ENCODE measurements at regions not wholly inside any gene's neighbourhood (a gene's known extent, or its start where the extent isn't known, plus 50 kb on each side); places are given as distances from the start of the nearest gene placed in this dataset.

GRCh38 chr10:27413387-27413786, 90.7 kb upstream of the RAB18 start:
- no peaks in the 10 kb centered on the region for H3K36me3 ChIP-seq (ENCODE audit: control insufficient read depth in 4 of 4, insufficient read depth in 4 of 4, low read length in 4 of 4)

GRCh38 chr10:27410153-27410552, 94.0 kb upstream of the RAB18 start:
- no peak for TF ChIP-seq CTCF (IDR thresholded peaks at IDR 0.05; ENCODE audit: control extremely low read depth, extremely low read depth)
- H3K27me3 ChIP-seq (ENCODE audit: control insufficient read depth in 3 of 3, insufficient read depth in 3 of 3, low read length in 2 of 3) = peaks cover 7 to 18% (median 8%) of the 10 kb centered on the region in 3 donors
- no peak overlapping the region for H3K9ac ChIP-seq (ENCODE audit: insufficient read depth in 1 of 2, low read length in 2 of 2)
- no peaks in the 10 kb centered on the region for H3K36me3 ChIP-seq (ENCODE audit: control insufficient read depth in 4 of 4, insufficient read depth in 4 of 4, low read length in 4 of 4)
- DNase-seq = no peak
- peaks cover 0 to 3% (median 0%) of the 10 kb centered on the region in 4 donors for H3K9me3 ChIP-seq (ENCODE audit: control insufficient read depth in 4 of 4, insufficient read depth in 3 of 4, low read length in 3 of 4)
- 64 to 76% methylated on average over 3 of the region's 3 CpGs for WGBS, 2 donors
- H3K27ac ChIP-seq (ENCODE audit: low read depth in 1 of 2, low read length in 1 of 2) = no peak overlapping the region
- no peak overlapping the region for H3K4me3 ChIP-seq
- no peaks in the 10 kb centered on the region for H3K4me1 ChIP-seq (ENCODE audit: control insufficient read depth in 5 of 5, insufficient read depth in 5 of 5, low read length in 5 of 5)
- ATAC-seq (ENCODE audit: insufficient read depth, low FRiP score) = no peak

More at GRCh38 chr10:27413387-27413786, 90.7 kb upstream of the RAB18 start:
- H3K27ac ChIP-seq (ENCODE audit: low read depth in 1 of 2, low read length in 1 of 2) = no peak overlapping the region
- no peak for TF ChIP-seq CTCF (IDR thresholded peaks at IDR 0.05; ENCODE audit: control extremely low read depth, extremely low read depth)
- WGBS, 2 donors = 66 to 70% methylated on average over 28 of the region's 28 CpGs
- DNase-seq (no peak), ATAC-seq (ENCODE audit: insufficient read depth, low FRiP score) (no peak)
- peaks cover 0 to 8% (median 0%) of the 10 kb centered on the region in 4 donors for H3K9me3 ChIP-seq (ENCODE audit: control insufficient read depth in 4 of 4, insufficient read depth in 3 of 4, low read length in 3 of 4)
- H3K27me3 ChIP-seq (ENCODE audit: control insufficient read depth in 3 of 3, insufficient read depth in 3 of 3, low read length in 2 of 3) = peaks cover 7 to 18% (median 10%) of the 10 kb centered on the region in 3 donors
- H3K4me1 ChIP-seq (ENCODE audit: control insufficient read depth in 5 of 5, insufficient read depth in 5 of 5, low read length in 5 of 5) = no peaks in the 10 kb centered on the region
- H3K4me3 ChIP-seq = no peak overlapping the region
- no peak overlapping the region for H3K9ac ChIP-seq (ENCODE audit: insufficient read depth in 1 of 2, low read length in 2 of 2)

- H3K27me3 ChIP-seq (ENCODE audit: control insufficient read depth in 3 of 3, insufficient read depth in 3 of 3, low read length in 2 of 3) = no peaks in the 10 kb centered on the region
- 94 to 98% methylated on average over 6 of the region's 6 CpGs for WGBS, 2 donors
- TF ChIP-seq CTCF (IDR thresholded peaks at IDR 0.05; ENCODE audit: control extremely low read depth, extremely low read depth) = no peak
- no peaks in the 10 kb centered on the region for H3K36me3 ChIP-seq (ENCODE audit: control insufficient read depth in 4 of 4, insufficient read depth in 4 of 4, low read length in 4 of 4)
- H3K9me3 ChIP-seq (ENCODE audit: control insufficient read depth in 4 of 4, insufficient read depth in 3 of 4, low read length in 3 of 4) = no peaks in the 10 kb centered on the region
- H3K4me1 ChIP-seq (ENCODE audit: control insufficient read depth in 5 of 5, insufficient read depth in 5 of 5, low read length in 5 of 5) = no peaks in the 10 kb centered on the region
- H3K9ac ChIP-seq (ENCODE audit: insufficient read depth in 1 of 2, low read length in 2 of 2) = no peak overlapping the region
- DNase-seq = no peak
- no peak overlapping the region for H3K4me3 ChIP-seq
- no peak for ATAC-seq (ENCODE audit: insufficient read depth, low FRiP score)
- H3K27ac ChIP-seq (ENCODE audit: low read depth in 1 of 2, low read length in 1 of 2) = no peak overlapping the region
Observed at GRCh38 chr10:27407271-27407670, 96.8 kb upstream of the RAB18 start.

GRCh38 chr10:27399871-27400270, 104.2 kb upstream of the RAB18 start:
- Histone ChIP-seq H3K27ac (ENCODE audit: low read depth in 1 of 2, low read length in 1 of 2) (no peak overlapping the region), H3K36me3 (ENCODE audit: control insufficient read depth in 4 of 4, insufficient read depth in 4 of 4, low read length in 4 of 4) (no peaks in the 10 kb centered on the region), H3K9me3 (ENCODE audit: control insufficient read depth in 4 of 4, insufficient read depth in 3 of 4, low read length in 3 of 4) (no peaks in the 10 kb centered on the region), H3K4me3 (no peak overlapping the region), H3K9ac (ENCODE audit: insufficient read depth in 1 of 2, low read length in 2 of 2) (no peak overlapping the region), H3K4me1 (ENCODE audit: control insufficient read depth in 5 of 5, insufficient read depth in 5 of 5, low read length in 5 of 5) (no peaks in the 10 kb centered on the region), H3K27me3 (ENCODE audit: control insufficient read depth in 3 of 3, insufficient read depth in 3 of 3, low read length in 2 of 3) (no peaks in the 10 kb centered on the region)
- ATAC-seq (ENCODE audit: insufficient read depth, low FRiP score) (no peak), DNase-seq (no peak)
- WGBS, 2 donors = 0% methylated on average over 1 of the region's 1 CpG
- no peak for TF ChIP-seq CTCF (IDR thresholded peaks at IDR 0.05; ENCODE audit: control extremely low read depth, extremely low read depth)
